Skeletal muscle cell (primary cell): ENCODE measurements at regions not wholly inside any gene's neighbourhood (a gene's known extent, or its start where the extent isn't known, plus 50 kb on each side); places are given as distances from the start of the nearest gene placed in this dataset.

Experiments
- DNase-seq: peaks from one replicate; pipeline ENCODE4 v3.0.0-alpha.2; 2010; ENCODE audit warnings: low read depth
- H3K4me3 ChIP-seq: 2 replicates; pipeline ENCODE4 v1.5.1; 2011; ENCODE audit warnings: low read depth, mild to moderate bottlenecking, control low read depth, low read length, moderate library complexity

DNA sequence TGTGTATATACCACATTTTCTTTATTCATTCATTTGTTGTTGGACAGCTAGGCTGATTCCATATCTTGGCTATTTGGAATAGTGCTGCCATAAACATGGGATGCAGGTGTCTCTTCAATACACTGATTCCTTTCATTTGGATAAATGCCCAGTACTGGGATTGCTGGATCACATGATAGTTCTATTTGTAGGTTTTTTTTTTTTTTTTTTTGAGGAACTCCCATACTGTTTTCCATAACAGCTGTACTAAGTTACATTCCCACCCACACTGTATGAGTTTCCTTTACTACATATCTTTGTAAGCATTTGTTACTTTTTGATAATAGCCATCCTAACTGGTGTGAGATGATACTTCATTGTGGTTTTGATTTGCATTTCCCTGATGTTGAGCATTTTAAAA lies 437.7 kb downstream of the DIPK2A start:
- DNase-seq = no peak
- no peak overlapping the region for H3K4me3 ChIP-seq

DNA sequence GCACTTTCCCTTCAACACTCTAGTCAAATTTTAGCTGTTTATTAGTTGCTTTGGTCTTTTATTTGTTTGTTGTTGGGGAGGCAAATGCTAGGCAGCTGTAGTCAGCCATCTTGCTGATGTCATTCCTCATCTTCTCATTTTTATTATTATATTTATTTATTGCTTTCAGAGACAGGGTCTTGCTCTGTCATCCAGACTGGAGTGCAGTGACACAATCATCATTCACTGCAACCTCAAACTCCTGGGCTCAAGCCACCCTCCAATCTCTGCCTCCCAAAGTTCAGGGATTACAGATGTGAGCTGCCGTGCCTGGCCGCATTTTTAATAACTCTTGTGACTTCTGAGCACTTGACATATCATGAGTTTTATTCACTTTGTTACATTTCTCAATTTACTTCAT lies 441.4 kb downstream of the DIPK2A start:
- DNase-seq = no peak
- H3K4me3 ChIP-seq = no peak overlapping the region

DNA sequence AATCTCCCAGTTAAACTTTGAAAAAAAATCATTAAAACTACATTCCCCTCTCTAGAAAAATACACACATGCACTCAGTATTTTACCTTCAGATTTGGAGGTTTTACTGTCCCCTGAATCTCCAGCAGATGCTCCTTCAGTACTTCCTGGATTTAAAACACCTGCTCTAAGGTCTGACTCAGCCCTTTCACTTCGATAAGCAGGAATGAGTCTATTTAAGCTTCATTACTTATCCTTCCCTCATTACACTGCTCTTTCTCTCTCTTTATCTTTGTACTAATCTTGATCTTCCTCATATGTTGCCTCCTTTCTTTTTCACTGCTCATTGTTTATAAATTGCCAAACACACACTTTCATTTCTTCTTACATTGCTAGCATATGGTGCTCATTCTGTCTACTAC lies 443.9 kb downstream of the DIPK2A start:
- DNase-seq = no peak
- no peak overlapping the region for H3K4me3 ChIP-seq

DNA sequence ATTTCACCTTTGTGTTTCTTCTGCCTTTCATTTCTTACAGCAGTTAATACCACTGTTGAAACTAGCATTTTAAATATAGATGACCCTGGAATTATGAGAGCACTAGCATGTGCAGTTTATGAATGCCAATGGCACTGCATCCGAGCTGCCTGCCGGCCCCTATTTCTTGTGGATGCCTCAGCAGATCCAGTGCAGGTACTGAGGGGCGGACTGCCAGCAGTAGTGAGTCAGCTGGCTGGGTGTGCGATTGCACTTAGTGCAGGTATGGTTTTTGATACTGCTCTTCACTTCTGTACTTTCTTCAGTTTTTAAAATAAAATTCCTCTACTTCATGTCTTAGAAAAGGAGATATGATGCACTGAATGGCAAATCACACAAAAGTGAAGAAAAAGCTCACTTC lies 453.0 kb downstream of the DIPK2A start:
- DNase-seq = no peak
- no peak overlapping the region for H3K4me3 ChIP-seq

DNA sequence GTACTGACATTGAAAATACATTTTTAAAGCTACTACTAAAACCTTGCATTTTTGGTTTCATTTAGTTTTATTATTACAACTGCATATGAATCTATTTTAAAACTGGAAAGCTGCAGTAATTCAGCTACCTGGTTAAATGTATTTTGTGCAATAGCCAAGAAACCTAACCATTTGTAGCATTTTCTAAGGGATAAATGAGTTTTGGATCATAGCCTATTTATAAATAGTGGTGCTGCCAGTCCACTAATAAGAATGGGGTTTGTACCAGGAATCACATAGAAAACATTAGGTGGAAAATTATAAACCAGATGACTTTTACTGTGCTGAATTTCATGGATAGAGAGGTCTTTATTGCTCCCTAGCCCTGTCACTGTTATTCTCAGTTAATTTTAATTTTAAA lies 454.7 kb downstream of the DIPK2A start:
- DNase-seq = no peak
- no peak overlapping the region for H3K4me3 ChIP-seq

DNA sequence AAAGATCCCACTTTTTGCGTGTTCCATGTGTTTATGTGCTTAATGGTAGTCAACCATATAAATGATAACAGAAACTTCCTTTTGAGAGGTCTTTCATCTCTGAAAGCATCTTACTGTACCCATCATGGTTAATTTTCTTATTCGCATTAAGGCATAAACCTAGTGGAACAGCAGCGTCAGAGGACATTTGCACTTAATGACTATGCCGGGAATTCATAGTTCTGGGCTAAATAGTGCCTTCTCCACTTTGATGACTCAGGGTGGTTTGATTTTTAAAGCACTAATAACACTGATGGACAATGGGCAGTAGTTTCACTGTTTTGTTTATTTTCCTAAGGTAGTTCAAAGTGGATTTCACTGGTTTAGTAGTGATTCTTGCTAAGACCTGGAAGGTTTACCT lies 455.3 kb downstream of the DIPK2A start:
- DNase-seq = no peak

DNA sequence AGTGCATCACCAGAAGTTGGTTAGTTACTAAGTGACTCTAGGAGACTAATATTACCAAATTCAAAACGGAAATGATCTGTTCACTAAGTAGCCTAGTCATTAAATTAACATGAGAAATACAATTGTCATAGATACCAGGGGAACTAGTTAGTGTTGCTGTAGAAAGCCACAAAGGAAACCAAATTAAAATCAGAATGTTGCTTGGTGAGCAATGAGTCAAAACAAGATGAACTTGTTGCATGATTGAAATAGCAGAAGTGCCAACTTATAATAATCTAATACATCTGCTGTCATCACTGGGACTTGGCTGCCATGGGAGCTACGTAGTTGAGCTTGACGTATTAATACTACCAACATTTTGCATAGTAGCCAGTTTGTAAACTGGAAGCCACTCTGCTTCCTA lies 458.1 kb downstream of the DIPK2A start:
- DNase-seq = no peak
- no peak overlapping the region for H3K4me3 ChIP-seq

More for the DNA sequence above, 455.3 kb downstream of the DIPK2A start:
- H3K4me3 ChIP-seq = no peak overlapping the region

DNA sequence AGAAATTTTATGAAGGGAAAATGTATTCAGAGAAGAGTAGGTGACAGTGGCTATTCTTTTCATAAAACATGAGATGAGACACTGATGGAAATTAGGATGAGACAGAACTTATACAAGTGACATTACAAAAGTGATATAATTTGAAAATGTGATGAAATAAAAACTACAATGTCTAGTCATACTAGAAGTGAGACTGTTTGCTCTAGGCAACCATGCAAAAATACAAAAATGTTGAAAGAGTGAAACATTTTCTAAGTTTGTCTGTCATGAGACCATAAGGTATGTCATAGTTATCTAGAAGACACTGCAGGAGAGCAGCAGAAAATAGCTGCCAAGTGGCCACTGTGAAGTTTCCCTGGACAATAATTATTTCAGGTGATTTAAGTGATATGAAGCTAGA lies 459.5 kb downstream of the DIPK2A start:
- no peak for DNase-seq
- no peak overlapping the region for H3K4me3 ChIP-seq

DNA sequence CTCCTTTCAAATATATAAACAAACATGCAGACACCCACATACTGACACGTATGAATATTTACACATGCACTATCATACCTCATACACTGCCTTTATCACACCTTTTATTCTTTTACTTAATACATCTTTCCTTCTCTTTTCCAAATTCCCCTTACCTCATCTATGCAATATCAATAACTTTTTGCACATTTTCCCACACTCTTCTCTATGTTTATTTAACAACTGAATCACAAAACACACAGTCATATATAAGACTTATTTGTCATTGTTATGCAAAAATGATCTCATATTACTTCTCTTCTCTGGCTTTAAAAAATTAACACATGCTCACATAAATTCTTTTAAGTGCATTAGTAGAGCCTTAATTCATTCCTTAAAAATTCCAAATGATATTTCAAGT lies 461.4 kb downstream of the DIPK2A start:
- no peak for DNase-seq
- H3K4me3 ChIP-seq = no peak overlapping the region

DNA sequence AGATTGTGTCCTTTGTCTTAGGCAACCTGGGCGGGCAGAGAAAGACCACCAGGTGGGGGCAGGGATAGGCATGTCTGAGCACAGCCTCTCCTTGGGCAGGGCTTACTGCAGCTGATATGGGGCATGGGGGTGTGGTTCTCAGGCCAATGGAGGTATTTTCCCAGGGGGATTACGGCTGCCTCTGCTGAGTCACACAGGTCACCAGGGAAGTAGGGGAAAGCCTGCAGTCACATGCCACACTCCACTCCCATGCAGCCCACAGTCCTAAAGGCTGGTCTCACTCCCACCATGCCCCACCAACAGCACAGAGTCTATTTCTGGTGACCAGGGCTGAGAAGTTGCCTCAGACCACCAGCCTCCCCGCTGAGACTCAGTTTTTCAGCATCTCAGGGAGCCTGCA lies 466.4 kb downstream of the DIPK2A start:
- DNase-seq = no peak
- H3K4me3 ChIP-seq = no peak overlapping the region

DNA sequence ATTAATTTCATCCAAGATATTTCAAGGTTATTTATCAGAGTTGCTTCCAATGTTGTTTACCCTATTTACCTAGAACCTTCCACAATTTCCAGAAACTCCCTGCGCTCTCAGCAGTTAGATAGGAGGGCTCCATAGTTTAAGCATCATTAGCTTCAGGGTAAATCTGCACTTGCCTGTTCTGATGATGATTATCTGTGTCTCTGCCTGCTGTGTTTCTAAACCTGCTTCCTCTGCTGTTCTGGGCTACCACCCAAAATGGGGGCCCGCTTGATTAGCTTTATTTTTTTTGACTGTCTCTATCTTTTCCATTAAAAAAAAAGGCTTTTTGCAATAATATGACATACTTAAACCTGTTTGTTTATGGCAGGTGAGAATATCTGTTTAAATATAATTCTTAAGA lies 472.4 kb downstream of the DIPK2A start:
- no peak for DNase-seq
- H3K4me3 ChIP-seq = no peak overlapping the region

DNA sequence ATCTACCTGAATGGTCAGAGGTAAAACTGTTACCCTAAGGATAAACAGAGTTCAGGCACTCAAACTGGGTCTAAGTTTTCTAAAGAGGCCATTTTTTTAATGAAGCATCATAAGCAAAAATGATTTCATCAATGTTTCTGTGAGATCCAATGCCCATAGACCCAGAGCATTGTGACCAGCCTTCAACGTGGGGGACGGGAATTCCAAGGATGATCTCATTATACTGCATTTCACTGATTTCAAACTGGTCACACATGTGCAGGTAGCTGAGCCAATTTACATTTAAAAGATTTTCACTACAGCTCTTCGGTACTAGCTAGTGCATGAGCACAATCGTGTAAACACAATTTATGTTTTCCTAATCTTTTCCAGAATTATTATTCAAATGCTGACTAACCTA lies 472.9 kb downstream of the DIPK2A start:
- no peak for DNase-seq
- no peak overlapping the region for H3K4me3 ChIP-seq

DNA sequence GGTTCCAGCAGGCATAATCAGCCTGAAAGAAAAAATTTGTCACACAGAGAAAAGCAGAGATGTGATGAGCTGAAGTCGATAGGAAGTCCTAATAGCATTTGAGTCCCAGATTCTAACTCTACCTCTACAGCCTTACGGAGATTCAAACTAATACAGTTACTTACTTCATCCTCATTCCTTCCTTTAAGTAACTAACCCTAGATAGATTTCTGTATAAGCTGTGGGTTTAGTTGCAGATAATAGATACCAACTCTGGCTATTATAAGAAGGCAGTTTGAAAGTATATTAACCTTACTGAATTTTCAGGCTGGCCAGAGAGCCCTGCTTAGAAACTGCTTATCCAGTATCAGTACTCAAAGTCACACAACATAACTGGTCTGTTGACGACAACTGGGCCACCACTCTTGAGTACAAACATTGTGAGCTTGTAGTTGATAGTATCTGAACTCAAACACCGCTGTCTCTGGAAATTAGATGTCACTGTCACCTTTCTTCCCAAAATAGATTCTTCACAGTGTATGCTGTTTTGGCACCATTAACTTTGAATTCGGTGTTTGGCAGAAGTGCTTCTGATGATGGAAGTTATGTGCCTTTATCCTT lies 484.3 kb downstream of the DIPK2A start:
- H3K4me3 ChIP-seq = no peak overlapping the region
- no peak for DNase-seq

DNA sequence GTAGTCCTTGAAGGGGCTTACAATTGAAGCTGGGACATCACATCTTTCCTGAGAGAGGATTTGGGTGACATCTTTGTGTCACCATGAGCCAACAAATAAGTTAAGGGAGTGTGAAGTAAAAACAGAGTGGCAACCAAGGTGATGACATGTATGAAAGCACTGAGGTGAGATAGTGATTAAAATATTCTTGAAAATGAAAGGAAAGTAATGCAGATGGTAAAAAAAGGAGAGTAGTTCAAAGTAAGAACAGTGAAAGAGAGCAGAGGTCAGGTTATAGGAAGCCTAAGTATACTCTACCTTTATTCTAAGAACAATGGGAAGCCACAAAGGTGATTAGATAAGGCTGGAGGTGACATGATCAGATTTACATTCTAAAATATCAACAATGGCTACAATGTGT lies 486.1 kb downstream of the DIPK2A start:
- no peak for DNase-seq
- no peak overlapping the region for H3K4me3 ChIP-seq

DNA sequence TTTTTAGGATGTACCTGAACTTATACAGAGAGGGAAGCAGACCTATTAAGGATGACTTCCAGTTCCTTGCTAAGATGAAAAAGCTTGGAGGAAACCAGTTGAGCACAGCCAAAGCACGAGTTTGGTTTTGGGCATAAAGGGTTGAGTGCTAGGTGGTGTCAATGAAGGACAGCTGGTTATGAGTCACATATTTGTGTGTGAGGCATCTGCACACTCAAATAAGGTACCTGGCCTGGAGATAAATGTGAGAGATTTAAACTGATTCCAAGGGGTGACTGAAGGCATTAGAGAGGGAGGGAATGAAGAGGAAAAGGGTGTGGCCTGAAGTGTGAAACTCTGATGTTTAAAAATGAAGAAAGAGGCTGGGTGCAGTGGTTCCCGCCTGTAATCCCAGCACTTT lies 486.7 kb downstream of the DIPK2A start:
- H3K4me3 ChIP-seq = no peak overlapping the region

DNA sequence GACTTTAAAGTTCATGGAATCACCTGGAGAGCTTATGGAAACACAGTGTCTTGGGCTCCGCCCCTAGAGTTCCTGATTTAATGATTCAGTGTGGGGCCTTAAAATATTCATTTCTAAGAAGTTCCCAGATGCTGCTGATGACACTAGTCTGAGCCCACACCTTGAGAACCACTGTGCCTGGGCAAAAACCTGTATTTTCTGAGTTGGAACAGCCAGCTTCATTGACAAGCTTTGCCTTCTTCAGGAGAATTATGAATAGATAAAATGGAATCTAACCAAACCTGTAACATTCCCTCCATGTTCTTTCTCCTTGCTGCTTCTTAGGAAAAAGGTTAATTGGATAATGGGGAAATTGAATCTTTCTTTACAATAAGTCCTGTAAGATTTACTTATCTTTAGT lies 490.7 kb downstream of the DIPK2A start:
- no peak for DNase-seq
- H3K4me3 ChIP-seq = no peak overlapping the region

More for the DNA sequence above, 486.7 kb downstream of the DIPK2A start:
- no peak for DNase-seq

DNA sequence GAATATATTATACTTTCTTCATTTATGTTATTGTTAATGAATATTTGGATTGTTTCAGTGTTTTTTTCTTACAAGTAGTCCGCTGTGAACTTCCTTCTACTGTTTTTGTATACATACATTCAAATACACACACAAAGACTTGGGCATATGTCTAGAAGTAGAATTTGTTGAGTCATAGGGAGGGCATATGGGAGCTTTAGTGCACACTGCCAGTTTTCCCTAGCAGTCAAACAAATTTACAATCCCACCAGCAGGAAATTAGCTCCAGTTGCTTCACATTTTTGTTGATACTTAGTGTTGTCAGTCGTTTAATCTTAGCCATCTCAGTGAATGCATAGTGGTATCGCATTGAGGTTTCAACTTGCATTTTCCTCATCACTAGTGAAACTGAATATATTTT lies 492.3 kb downstream of the DIPK2A start:
- H3K4me3 ChIP-seq = no peak overlapping the region
- DNase-seq = no peak

DNA sequence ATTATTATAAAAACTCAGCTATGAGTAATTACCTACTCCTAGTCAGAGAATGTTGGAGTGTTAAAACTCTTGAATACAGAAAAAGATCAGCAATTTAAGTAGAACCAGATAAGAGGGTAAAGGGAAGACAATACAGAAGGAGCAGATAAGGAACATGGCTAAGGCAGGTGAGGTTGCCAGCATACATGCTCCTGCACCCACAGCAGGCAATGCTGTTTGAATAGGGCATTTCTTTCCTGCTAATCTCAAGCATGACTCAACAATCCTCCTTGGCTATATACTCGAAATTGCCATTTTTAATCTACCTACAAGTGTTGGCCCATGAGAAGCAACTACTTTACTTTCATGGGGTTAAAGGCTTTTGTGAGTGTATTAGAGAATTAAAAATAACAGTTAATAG lies 494.5 kb downstream of the DIPK2A start:
- H3K4me3 ChIP-seq = no peak overlapping the region
- DNase-seq = no peak

DNA sequence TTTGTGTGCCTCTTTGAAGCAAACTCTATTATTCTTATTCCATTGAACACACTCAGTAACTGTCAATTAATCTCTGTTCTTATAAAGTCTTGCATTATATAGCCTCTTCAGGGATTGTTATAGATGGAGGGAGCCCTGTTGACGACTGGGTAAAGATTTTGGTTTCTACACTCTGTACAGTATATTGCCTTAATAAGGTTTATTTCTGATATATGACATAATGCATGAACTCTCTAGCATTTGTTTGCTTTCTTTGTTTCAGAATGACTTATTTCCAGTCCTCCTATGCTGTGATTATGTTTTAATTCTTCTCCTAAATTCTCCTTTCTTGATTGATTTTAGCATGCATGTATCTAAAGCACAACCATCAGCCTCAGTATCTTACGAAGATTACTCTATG lies 494.9 kb downstream of the DIPK2A start:
- H3K4me3 ChIP-seq = no peak overlapping the region
- DNase-seq = no peak

DNA sequence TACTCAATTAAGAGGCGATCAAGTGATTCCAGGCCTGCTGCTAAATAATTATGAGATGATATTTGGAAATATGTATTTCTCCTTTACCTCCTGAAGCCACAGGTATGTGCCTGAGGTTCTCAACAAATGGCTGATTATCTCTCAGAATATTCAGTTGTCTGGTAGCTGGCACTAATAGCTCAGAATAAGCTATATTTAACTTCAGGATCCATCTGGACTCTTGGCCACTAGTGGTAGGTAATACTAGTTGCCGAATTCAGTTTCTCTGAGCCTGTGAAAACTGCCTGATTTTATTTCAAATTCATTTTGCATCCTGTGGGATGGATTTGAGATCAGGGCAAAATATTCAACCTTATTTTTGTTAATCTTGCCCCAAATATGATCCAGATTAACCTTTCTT lies 499.0 kb downstream of the DIPK2A start:
- no peak overlapping the region for H3K4me3 ChIP-seq
- DNase-seq = no peak

DNA sequence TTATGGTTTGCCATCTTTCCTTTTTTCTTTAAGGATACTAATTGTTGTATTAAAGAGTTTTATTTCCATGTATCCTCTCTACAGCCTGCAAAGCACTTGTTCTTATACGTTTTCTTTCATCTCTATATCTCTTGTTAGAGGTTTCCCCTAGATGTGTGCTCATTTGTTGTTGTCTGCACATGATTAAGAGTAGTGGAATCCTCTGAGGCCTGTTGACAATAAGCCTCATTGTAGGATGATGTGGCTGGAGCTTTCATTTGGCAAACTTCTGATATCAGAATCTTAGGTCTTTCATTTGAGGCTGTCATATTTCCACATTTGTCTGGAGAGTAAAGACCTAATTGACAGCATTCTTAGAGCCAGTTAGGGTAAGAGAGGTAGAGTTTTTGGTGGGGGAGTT lies 506.0 kb downstream of the DIPK2A start:
- H3K4me3 ChIP-seq = no peak overlapping the region
- no peak for DNase-seq

DNA sequence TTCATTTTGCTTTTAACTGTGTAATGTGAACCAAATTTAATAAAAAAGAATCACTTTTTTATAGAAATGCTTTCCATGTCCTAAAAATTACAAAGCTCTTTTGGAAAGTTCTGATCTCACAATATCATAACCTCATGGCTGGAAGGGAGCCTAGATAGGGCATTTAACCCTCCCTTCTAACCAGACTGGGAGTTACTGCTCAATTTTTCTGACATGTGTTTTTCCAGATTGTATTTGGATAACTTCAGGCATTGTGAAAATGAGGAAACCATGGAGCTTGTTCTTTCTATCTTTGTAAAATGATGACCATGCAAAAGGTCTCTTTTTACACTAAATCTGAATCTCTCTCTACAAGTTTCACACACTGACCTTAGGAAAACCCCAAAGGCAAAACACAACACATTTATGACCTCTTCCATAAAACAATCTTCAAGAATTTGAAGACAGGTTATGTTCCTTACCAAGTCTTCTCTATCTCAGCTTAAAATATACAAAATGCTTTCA lies 508.8 kb downstream of the DIPK2A start:
- DNase-seq = no peak
- H3K4me3 ChIP-seq = no peak overlapping the region
